Stimulated activated CD8-positive, alpha-beta memory T cell treated with anti-CD3 and anti-CD28 coated beads, Interleukin-15, amount 100 ng/mL, for 24 hours (primary cell): ENCODE measurements at regions not wholly inside any gene's neighbourhood (a gene's known extent, or its start where the extent isn't known, plus 50 kb on each side); places are given as distances from the start of the nearest gene placed in this dataset.
"Not testable (repeated sequence)": the region's sequence is repeated elsewhere in the genome, so short reads cannot be mapped to it uniquely, and the experiment has no call there.

Experiments used
- DNase-seq: peaks from one replicate; pipeline ENCODE4 v3.0.0-alpha.2; 2020; ENCODE audit warnings: low read depth

DNA sequence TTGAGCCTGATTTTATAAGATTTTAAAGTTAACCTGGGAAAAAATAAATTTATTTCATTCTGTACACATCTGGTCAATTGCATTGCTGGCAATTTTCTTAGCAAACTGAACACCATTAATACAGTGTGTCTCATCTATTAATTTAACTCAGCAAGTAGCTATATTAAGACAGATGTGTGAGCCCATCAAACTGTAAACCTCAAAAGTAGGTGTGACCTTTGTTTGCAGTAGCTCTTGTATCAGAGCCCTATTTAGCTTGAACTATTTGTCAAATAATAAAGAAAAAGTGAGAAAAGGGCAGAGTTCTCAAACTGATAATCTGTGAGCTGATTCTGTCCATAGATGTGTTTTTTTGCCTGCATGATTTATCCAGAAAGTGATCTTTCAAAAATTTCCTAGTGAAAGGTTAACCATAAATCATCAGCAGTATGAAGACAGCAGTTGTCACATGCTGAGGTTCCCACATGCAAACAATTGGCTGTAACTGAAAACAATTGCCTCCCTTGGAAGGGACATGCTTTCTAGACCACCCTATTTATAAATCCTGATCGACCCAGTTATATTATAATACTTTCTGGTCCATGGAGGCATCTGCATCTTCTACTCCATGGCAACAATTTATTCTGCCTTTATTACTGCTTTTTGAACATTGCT is 646.5 kb downstream of the NSUN3 start:
- no peak for DNase-seq

DNA sequence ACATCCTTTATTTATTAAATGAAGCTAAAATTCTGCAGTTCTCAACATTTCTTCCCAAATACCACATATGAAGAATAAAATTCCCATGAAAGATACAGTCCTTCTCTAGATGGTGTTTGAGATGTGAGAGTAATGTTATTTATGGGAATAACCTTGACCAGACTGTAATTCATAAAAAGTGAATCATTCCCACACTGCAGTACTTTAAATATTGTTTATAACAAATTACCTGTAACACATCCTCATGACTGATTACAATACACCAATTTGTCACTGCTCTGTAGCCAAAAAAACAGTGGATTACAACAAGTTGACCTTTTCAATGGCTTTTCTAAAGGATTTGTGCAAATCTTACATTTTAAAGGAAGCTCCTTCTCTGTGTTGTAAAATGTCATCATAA is 651.3 kb downstream of the NSUN3 start:
- no peak for DNase-seq

DNA sequence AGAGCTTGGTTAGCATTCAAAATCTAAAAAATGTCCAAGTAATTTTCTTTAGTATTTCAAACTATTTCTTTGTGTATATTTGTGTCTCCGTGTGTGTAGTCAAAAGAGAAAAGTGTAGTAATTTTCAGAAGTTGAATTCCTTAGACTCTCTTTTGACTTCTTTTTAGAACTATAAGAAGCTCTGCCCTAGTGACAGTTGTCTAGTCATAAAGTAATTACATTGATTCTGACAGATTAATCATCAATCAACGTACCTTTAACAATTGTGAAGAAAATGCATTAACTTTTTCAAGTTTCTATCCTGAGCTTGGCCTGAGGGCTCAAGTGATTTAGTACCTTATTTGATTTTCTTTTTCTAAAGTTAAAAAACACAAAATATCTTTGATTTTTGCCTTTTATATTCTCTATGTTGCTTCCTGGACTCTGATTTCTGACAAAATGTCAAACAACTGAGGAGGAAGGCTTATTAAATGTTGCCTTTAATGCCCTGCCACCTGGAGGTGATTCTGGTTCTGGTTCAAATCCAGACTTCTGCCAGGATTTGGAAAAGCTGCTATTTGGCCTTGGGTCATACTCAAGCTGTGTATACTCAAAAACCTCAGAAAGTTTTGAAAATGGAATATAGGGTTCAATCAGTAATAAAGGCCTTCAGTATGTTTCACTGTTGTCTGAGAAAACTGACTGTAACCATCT is 653.6 kb downstream of the NSUN3 start:
- no peak for DNase-seq

DNA sequence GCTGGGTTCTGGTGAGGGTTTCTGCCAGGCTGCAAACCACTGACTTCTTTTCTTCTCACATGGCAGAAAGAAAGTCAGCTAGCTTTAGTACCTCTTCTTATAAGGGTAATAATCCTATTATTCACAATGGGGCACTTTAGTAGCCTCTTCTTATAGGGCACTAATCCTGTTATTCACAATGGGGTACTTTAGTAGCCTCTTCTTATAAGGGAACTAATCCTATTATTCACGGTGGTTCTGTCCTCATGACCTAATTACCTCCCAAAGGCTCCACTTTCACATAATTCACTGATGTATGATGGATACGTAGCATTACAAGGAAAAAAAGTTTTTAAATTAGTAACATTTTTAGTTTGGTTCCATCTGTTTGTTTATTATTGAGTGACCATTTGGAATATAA is 671.3 kb downstream of the NSUN3 start:
- no peak for DNase-seq

DNA sequence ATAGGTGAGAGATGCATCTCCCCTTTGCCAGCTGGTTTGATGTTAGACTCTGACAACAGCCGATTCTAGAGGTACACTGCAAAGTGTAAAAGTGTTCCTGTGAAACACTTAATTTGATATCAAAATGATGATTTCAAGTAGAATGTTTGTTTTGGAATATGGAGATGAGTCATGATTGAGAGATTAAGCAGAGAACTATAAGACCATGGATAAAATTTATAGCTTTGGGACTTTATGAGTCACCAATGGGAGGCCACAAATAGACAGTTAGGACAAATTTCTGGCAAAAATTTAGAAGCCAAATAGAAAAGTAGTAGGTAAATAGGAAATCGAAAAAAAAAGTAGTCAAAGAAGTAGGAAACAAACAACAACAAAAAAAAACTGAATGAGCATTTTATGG is 672.5 kb downstream of the NSUN3 start:
- DNase-seq: no peak

DNA sequence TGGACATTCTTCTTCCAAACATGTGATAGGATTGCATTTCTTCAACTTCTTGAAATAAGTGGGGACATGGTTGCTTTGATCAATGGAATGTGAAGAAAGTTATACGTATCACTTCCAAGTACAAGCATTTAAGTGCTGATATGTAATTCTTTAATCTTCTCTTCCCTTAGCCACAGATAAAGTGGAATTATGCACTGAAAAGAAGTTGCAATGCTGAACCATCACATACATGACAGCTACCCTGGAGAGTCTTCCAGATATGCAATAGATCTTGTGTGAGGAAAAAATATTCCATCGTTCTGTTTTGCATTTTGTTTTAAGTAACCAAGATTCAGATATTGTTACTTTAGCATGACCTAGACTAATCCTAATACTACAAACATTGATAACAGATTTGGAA is 674.3 kb downstream of the NSUN3 start:
- DNase-seq: no peak

DNA sequence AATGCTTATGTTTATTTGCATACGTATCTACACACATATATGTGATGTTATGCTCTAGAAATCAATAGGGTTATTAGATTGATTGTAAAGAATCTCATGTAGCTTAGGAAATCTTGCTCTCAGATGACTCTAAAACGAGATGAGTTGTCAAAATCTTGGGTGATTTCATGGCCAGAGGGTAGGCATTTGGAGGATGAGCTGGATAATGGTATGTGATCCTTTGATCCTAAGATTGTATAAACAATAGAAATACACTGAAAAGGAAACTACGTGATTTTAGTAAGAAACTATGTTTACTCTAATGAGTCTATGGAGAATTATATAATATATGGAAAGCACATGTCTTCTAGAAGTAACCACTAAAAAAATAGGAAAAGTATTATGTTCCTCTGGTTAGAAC is 676.6 kb downstream of the NSUN3 start:
- no peak for DNase-seq

DNA sequence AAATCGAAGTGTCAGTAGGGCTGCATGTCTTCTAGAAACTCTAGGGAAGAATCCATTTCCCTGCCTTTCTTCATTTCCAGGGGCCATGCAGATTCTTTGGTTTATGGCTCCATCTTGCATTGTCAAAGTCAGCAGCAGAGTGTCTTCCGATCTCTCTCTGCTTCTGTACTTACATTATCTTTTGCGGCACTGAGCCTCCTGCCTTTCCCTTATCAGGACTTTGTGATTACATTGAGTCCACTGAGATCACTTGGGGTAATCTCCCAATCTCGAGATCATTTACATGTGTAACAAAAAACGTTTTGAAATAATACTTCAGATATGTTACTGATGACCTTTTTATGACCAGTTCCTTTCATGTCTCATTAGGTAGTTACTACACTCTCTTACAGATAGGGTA is 695.9 kb downstream of the NSUN3 start:
- DNase-seq: no peak

DNA sequence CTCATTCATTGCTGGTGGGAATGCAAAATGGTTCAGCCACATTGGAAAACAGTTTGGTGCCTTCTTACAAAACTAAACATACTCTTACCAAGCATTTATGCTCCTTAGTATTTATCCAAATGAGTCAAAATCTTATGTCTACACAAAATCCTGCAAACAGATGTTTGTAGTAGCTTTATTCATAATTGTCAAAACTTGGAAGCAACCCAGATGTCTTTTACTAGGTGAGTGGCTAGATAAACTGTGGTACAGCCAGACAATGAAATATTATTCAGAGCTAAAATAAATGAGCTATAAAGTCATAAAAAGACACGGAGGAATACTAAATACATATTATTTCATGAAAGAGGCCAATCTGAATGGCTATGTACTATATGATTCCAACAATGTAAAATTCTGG is 709.5 kb downstream of the NSUN3 start:
- DNase-seq: no peak

DNA sequence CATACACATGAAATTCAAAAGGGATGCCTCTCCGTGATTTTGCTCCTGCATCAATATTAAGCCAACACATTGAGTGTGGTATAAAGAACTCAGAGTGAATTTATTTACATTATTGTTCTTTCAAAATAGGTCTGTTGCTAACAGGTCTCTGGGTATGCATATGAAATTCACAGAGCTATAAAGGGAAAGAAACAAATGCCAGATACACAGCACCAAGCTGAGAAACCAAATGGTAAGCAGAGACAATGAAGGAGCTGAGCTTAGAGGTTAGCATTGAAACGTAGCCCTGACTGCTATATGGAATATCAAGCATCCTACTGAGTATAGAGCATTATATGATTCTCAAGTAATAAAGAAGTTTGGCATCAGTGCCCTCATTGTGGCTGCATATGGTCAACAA is 712.9 kb downstream of the NSUN3 start:
- DNase-seq: no peak

DNA sequence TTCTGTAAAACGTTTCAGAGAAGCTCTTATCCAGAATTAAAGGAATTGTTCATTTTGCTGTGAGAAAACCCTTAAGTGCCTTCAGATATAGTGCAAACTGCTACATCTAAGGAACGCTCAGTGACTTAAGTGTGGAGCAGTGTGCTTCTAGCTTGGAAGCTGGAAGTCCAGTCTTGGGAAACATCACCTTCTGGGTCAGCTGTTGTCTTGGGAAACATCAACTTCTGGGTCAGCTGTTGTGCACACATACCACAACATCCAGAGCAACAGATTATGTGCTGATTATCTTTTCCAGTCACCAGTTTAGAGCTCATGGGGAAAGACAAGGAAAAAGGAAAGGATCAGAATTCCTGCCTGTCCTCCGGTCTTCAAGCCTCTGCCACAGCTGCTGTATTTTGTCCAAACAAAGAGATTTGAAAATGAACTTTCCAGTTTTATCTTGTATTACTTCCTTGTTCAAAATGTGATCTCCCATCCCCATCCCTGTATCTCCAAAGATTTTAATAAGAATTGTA is 713.6 kb downstream of the NSUN3 start:
- no peak for DNase-seq

DNA sequence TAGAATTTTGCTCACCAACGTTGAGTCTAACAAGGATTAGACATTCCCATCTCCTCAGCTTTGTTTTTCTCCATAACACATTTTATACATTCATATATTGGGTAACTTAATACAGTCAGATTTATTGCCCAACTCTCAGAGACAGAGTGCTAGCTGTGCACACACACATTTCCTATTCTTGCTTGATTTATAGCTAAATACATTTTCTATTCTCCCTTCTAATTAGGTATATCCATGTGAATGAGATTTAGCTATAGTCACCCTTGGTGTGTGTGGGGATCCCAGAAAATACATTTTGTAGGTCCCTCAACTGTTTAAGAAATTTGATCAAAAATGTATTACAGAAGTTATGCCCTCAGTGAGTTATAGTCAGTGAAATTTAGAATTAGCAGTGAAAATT is 715.4 kb downstream of the NSUN3 start:
- no peak for DNase-seq

DNA sequence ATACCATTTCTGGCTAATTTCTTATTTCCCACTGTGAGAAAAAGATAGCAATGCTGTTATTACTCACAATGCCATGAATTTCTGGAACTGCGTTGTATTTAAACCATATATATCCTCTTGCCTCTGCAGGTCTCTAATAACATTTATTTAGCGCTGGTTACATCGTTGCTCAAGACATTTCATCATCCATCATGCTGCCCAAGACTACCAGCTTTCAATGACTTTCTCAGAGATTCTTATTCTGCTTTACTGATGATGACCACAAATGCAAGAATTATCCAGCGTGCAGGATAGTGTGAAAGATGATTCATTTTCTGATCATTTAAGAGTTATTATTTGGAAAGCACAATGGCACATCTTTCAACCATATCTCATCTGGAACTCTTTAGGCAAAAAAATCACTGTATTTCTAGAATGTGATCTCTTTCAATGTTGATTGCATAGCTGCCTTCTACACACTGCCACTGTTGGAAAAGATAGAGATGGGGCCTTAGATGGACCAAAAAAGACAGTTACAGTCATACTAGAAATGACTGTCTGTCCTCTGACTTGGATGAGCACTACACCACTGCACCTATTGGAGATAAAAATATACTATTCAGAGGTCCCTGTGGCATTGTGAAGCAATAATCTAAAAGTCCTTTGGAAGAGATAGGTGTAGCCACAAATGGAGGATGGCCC is 716.1 kb downstream of the NSUN3 start:
- no peak for DNase-seq

DNA sequence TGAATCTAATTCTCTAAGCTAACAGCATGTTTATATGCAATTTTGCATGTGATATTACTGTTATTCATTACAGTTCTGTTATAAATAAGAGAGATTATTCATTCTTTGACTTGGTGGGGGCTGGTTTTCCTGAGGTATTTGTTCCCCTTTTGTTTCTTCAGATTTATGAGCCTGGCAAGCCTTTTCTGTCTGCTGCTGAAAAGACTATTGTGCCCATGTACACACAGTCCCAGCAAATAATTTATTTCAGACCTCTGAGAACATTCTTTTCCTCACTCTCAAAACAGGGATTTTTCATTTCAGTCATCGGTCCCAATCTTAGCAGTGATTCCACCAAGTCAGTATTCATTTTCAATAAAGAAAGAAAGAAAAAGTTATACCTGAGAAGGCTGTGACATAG is 716.8 kb downstream of the NSUN3 start:
- no peak for DNase-seq

DNA sequence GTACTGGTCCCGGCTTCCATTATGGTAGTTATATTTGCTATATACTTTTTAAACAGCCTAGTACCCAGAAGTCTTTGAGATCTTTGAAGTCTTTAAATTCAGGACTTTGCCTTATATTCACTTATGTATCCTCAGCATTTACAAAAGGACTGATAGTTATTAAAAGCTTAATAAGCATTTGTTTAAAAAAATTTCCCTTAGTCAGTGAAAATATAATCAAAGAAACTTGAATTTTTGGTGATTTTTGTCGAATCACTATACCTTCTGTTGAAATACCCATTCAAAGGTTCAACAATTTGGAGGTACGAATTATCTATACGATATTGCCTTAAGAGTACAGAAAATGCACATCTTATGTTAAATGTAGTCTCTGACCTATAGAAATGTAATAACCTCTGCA is 721.4 kb downstream of the NSUN3 start:
- DNase-seq: no peak

DNA sequence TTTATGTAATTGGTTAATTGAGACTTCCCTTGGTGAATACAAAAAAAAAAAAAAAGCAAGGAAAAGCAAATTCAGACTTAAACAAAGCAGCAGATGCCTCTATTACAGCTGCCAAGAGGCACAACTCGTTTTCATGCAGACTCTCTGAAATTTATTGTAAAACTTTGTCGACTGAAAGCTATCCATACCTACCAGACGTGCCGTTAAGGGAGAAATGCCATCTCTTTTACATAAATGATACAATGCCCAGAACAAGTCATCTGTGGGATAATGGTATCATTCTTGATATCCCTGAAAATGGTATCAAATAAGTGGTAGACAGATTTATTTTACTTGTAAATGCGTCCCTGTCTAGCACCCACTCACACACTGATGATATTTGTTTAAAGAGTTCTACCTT is 724.2 kb downstream of the NSUN3 start:
- DNase-seq: no peak

DNA sequence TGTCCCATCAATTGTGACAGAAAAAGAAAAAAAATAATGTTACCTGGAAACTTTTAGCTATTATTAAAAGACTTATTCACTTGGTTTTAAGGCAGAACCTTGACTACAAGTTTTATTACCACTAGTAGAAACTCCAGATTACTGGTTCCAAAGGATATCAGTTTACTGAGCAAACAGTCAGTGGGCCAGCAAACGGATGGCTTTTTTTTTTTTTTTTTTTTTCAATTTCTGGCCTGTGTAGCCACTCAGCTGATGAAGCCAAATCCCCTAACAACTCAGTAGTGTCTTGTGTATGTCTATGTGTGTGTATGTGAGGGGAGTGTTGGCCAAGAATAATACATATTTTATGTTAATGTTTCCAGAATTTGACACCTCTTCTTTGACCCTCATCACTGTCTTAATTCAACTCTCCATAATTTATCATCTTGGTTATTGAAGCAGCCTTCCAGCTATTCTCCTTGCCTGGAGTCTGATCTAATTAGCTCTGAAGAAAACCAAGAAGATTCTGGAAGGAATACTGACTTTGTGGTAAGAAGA is 724.9 kb downstream of the NSUN3 start:
- DNase-seq: no peak

DNA sequence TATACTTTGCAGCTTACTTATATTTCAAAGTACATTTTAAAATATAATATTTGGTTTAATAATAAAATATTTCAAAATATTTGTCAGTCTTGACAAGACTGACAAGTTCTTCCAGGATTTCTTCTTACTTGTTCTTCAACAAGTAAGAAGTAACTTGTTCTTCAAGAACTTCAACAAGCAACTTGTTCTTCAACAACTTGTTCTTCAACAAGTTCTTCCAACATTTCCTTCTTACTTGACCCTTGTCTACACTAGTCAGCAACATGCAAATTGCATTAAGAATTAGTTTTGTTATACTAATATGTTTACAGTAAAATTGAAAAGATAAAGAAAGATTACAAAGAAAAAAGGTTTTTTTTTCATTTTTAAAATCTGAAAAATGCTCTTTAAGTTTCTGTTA is 731.7 kb downstream of the NSUN3 start:
- no peak for DNase-seq

DNA sequence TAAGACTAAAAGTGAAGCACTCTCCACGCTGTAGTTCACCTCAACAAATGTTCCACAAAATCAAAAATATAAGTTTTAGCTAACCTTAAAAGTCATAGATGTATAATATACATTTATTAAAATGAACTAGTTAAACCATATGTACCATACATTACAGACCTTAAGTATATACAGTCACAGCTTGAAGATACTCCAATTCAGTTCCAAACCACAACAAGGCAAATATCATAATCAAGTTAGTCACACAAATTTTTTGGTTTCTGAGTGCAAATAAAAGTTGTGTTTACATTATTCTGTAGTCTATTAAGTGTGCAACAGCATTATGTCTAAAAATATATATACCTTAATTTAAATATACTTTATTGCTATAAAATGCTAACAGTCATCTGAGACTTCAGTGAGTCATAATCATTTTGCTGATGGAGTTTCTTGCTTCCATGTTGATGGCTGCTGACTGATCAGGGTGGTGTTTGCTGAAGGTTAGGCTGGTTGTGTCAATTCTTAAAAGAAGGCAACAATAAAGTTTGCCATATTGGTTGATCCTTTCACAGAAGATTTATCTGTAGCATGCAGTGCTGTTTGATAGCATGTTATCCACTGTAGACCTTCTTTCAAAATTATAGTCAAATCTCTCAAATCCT is 736.7 kb downstream of the NSUN3 start:
- no peak for DNase-seq

DNA sequence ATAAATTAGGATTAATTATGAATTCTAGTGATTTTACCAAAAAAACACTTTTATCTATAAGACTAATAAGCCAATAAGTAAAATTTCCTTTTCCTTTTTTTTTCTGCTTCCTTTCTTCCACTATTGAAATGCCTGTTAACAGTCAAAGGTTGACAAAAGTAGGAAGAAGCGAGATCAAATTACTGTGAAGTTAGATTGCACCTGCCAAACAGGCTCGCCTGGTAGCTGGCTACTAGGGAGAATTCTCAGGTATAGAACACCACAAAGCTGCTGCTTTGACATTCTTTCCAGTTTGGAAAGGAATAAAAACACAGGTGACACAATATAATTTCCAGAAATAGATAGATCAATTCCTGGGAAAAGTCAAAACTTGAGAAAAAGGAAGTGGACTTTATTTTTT is 749.0 kb downstream of the NSUN3 start:
- no peak for DNase-seq

DNA sequence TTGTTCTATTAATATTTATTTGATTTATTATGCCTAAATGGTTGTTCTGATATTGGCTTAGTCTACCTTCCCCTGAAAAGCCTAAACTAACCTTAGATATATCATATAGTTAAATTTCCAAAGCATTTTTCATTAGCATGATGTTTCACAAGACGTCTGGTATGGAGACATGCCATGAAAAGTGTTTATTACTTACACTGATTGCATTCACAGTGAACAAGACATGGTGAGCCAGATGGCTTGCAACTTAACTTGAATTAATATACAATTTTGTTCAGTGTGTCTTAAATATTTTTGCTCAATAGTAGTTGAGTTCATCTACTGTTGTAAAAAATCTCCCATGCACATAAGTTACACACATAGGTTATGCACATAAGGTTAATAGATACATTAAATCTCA is 758.4 kb downstream of the NSUN3 start:
- no peak for DNase-seq

DNA sequence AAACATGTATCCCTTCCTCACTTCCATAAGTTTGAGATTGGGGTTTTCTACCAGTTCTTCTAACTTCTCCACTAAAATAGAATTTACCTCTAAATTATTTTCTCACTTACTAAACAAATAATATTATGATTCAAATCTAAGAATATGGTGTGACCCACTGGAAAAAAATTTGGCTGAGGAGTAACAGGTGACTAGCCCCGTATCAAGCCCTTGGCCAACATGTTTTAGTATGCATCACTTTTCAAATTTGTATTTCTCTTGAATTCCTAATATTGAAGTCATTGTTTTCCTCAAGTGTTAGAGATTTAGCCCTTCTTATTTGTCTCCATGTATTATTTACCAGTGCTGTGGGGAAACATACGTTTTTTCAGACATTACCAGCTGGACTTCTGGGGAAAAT is 759.4 kb downstream of the NSUN3 start:
- DNase-seq: no peak

DNA sequence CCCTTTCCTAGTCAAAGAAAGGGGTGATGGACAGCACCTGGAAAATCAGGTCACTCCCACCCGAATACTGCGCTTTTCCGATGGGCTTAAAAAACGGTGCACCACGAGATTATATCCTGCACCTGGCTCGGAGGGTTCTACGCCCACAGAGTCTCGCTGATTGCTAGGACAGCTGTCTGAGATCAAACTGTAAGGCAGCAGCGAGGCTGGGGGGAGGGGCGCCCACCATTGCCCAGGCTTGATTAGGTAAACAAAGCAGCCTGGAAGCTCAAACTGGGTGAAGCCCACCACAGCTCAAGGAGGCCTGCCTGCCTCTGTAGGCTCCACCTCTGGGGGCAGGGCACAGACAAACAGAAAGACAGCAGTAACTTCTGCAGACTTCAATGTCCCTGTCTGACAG is 783.4 kb downstream of the NSUN3 start:
- not testable (repeated sequence) for DNase-seq
